ENCODE measurements at regions not wholly inside any gene's neighbourhood (a gene's known extent, or its start where the extent isn't known, plus 50 kb on each side); places are given as distances from the start of the nearest gene placed in this dataset.

- DNase-seq, result no peak
Measured at GRCh38 chr5:125834438-125835115, 588.6 kb upstream of the GRAMD2B start.

- DNase-seq, result no peak
Measured at GRCh38 chr5:125835293-125836172, 587.7 kb upstream of the GRAMD2B start.

DNA sequence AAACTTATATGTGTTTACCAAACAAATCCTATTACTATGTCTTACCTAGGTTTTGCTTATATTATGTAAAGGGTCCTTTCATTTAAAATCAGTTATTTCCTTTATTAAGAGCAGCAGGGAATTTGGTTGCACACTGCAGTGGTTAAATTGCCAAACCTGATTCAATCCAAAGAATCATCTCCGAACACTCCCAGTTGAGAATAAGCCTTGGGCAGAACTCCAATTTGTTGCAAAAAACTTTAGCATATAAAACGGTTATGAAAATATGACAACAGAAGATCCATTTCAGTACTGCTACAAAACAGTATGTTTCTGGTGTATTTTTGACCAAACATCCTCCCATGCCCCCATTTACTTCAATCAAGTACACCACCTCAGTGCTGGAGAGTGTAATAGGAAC is 587.0 kb upstream of the GRAMD2B start:
- no peak for DNase-seq

DNA sequence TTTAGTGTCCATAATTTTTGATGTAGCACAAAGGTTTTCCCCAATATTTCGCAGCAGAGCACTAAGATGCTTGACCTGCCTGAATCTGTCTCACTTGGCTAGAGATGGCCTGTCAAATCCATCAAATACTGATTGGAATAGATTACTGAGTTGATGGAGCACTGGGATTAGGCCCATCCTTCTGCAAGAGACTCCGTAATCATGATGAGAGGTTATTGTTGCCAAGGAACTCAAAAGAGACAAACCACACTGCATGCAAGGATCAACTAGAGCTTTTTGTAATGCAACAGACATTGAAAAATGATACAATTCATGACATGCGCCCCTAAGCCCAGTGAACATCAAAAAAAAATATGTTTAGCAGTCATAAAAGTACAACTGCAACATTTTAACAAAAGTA is 585.3 kb upstream of the GRAMD2B start:
- DNase-seq, result no peak

GRCh38 chr5:125847561-125847960 is 575.6 kb upstream of the GRAMD2B start:
- no peak for DNase-seq

GRCh38 chr5:125848751-125849150 is 574.5 kb upstream of the GRAMD2B start:
- no peak for DNase-seq

- no peak for DNase-seq
Measured at GRCh38 chr5:125856949-125857348, 566.3 kb upstream of the GRAMD2B start.

DNA sequence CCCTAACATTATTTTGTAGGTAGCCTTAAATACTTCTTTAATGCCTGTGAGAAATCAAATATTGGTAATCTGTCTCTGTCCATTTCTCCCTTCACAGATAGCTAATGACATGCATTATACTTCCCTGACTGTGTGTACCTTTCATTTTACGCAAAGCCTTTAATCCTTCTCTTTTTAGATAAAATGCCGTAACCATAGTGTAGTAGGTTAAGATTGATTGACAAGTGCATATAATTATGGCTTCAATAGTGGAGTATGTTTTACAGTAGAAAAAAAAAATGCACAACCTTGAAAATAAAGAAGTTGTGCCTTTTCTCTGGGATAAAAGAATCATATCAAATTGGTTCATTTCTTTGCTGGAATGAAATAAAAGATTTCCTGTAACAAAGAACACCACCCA is 559.6 kb upstream of the GRAMD2B start:
- DNase-seq, result no peak

- DNase-seq, result no peak
Measured at GRCh38 chr5:125865166-125865815, 557.9 kb upstream of the GRAMD2B start.

DNA sequence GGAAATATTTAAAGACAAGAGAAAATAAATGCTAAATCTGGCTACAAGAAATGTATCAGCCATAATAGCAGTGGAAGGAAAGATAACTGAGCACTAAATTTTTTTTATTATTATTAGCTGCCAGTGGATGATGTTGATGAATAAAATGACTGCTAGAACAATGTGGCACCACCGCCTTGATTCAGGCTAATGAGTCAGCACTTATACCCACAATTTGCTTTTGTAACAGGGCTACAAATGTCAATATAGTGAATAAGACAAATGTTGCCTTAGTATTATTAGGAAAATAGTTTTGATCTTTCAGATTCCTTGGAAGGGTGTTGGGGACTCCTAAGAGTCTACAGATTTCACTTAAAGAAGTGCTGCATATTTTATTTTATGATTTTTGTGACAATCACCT is 555.2 kb upstream of the GRAMD2B start:
- DNase-seq, result no peak

- no peak for DNase-seq
Measured at GRCh38 chr5:125870256-125870655, 553.0 kb upstream of the GRAMD2B start.

GRCh38 chr5:125874057-125874456 is 549.2 kb upstream of the GRAMD2B start:
- DNase-seq, result no peak

GRCh38 chr5:125874717-125875116 is 548.5 kb upstream of the GRAMD2B start:
- no peak for DNase-seq

- DNase-seq, result no peak
Measured at GRCh38 chr5:125877248-125877647, 546.0 kb upstream of the GRAMD2B start.

- no peak for DNase-seq
Measured at GRCh38 chr5:125882061-125882460, 541.1 kb upstream of the GRAMD2B start.

- DNase-seq, result no peak
Measured at GRCh38 chr5:125883223-125883622, 540.0 kb upstream of the GRAMD2B start.

DNA sequence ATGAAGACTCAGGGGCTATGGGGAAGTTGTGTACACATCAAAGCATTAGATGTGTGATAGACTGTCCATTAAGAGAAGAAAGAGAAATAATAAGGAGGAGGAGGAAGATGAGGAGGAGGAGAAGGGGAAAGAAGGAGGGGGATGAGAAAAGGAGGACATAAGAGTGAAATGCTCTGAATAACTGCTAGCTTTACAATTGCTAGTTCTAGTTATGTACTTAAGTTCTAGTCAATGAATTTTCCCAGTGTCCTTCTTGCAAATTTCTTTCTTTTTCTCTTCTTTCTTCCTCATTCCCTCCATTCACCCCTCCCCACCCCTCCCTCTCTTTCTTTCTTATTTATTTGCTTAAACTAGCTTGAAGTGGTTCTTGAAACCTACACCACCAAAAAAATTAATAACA is 534.9 kb upstream of the GRAMD2B start:
- DNase-seq, result no peak

DNA sequence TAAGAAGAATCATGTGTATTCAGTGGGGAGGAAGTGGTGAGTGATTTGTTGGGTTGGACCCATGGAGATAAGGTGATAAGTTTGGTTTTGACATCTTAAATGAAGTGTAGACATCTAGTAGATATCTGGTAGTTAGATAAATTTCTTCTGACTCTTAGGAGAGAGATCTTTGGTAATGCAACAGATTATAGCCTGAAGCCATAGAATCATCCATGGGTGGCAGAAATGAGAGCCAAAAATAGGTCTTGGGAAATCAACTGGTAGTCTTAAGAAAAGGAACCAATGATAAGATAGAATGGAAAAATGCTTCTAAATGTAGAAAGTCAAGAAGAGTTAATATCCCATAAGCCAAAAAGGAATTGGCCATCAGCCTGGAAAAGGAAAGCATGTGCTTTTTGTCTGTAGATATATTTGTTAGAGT is 532.7 kb upstream of the GRAMD2B start:
- no peak for DNase-seq

DNA sequence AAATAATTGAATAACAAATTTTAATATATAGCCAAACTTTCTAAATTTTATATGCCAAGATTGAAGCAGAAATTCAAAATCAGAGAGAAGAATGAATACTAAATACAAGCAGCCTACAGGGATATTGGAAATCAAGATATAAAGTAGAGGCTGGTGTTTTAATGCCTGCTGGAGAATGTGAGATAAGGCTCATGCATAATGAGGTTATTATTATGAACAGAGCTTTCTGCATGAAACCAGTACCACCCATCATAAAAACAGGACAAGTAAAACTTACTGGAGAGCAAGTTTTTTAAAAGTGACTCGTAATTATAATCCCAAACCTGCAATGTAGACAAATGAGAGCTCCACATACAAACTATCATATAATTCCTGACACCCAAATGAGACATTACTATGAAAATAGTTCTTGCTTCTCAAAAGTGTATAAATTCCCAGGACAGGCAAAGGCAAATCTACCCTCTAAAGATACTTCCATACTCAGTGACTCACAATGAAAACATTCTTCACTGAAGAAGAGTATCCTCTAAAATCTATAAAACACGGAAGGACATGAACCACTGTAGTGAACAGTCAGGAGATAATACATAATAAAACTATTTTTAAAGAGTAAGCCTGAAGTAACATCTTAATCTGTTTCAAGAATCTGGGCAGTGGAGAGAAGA is 532.0 kb upstream of the GRAMD2B start:
- no peak for DNase-seq

DNA sequence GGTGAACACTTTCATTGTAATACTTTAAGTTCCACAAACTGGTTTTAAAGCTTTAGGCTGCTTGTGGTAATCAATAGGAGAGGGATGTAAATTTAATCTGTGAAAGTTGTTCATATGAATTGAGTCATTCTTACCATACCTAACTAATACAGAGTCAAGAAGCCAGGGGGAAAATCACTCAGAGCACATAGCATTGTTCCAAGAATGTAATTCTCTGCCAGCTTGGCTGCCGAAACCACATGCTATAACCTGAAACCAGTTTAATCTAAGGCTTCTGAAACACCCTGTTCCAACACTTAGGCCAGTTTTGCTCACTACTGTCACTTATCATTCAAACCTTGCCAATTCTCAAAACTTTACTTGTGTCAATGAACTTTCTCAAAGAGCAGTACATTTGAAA is 528.8 kb upstream of the GRAMD2B start:
- no peak for DNase-seq

DNA sequence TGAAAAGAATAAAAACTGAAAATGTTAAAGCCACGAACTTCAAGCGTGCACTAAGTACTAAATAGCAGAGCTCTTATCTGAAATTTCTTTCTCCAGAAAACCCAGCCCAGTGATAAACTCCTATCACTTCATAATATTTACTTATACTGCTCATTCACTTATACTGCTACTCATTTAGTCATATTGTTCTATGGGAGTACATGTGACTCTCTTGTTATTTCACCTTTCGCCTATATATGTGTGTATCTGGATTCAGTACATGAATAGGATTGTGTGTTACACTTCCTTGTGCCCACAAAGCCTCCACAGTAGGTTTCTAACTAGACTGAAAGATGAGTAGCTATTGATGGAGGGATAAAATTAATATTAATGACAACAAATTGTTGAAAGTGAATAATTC is 526.8 kb upstream of the GRAMD2B start:
- DNase-seq, result no peak

DNA sequence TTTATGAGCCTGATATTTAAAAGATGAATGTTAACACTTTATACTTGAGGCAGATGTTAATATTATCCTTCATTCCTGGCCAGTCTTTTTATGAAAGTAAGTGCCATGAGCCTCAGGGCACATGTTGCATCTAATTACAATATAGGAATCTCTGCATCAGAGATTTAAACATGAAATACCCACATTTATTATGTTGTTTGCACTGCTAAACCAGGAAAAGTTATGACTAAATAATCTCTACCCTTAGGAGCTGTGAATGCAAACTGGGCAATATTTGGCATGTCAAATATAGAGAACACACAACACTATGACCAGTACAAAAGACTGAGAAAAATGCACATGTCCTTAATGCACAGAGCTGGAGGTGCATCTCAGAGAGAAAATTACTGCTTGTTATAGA is 526.1 kb upstream of the GRAMD2B start:
- DNase-seq, result no peak

DNA sequence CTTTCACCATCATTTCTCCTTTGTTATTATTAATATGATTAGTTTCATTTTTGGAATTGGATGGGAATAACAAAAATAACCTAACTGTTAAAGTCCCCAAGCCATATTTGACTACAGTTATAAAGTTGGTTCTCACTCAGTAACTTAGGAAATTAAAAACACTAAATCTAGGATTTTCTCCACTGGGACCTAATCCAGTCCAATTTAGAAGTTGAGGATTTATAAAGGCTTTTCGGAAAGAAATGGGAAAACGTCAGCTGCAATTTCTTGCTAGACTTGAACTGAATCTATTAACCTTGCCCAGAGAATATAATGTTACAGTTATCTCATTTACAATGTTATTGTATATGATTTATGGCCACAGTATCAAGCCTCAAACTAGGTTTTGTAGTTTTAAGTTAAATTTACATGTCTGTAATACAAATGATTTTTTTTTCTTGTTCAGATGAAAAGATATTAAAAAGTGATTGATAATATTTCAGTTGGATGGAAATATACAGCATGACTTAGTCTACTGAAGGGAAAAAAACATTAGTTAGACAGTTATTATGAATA is 524.3 kb upstream of the GRAMD2B start:
- no peak for DNase-seq

Data from SW 1271 (cell line).